Parathyroid adenoma (tissue), 2 donors: ENCODE measurements at regions not wholly inside any gene's neighbourhood (a gene's known extent, or its start where the extent isn't known, plus 50 kb on each side); places are given as distances from the start of the nearest gene placed in this dataset.

Source experiments
- H2AFZ ChIP-seq: fragments of 300-600 bp; sonication (generic); one replicate; pipeline ENCODE4 v1.7.0; 2017; ENCODE audit warnings: antibody characterized with exemption, mild to moderate bottlenecking
- H3K27ac ChIP-seq: fragments of 300-600 bp; sonication (generic); one replicate; pipeline ENCODE4 v1.7.0; 2017
- H3K27me3 ChIP-seq: fragments of 300-600 bp; sonication (generic); one replicate; pipeline ENCODE4 v1.7.0; 2017; ENCODE audit warnings: low read length; ENCODE audit not compliant: control insufficient read depth, insufficient read depth
- H3K36me3 ChIP-seq: fragments of 300-600 bp; sonication (generic); one replicate; pipeline ENCODE4 v1.7.0; 2017; ENCODE audit warnings: low read length; ENCODE audit not compliant: control insufficient read depth, insufficient read depth
- H3K4me1 ChIP-seq: fragments of 300-600 bp; sonication (generic); one replicate; pipeline ENCODE4 v1.7.0; 2017; ENCODE audit warnings: control low read depth
- H3K4me2 ChIP-seq: fragments of 300-600 bp; sonication (generic); one replicate; pipeline ENCODE4 v1.7.0; 2017; ENCODE audit warnings: low read length
- H3K4me3 ChIP-seq: fragments of 300-600 bp; sonication (generic); one replicate; pipeline ENCODE4 v1.7.0; 2017; ENCODE audit warnings: low read depth, low read length
- H3K79me2 ChIP-seq: fragments of 300-600 bp; sonication (generic); one replicate; pipeline ENCODE4 v1.7.0; 2017; ENCODE audit warnings: control low read depth
- H3K9ac ChIP-seq: fragments of 300-600 bp; sonication (generic); one replicate; pipeline ENCODE4 v1.7.0; 2017; ENCODE audit warnings: mild to moderate bottlenecking
- H3K9me3 ChIP-seq: fragments of 300-600 bp; sonication (generic); one replicate; pipeline ENCODE4 v1.7.0; 2017; ENCODE audit warnings: low read length; ENCODE audit not compliant: control insufficient read depth
- CTCF ChIP-seq: fragments of 300-600 bp; sonication (generic); IDR thresholded peaks from one replicate; pipeline ENCODE4 v1.7.0; 2017; ENCODE audit warnings: antibody characterized with exemption, mild to moderate bottlenecking
- donor health status: primary hyperparathyroidism.

DNA sequence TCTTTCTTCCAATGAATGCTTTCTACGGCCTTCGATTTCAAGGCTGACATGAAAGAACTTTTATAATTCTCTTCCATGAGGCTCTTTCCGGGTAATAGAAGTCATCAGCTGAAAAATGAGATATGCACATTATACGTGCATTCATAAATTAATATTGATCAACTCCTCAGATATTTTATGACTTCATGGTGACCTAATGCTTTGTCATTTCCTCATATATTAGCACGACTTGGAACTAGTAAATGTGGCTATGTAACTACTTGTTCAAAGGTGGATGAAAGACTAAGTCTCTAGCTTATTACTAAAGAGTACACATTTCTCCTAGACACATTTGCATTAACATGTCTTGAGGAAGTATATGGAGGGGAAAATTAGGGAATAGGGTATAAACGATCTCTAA is 168.8 kb downstream of the HDGFL1 start:
- no peak overlapping the region for H2AFZ ChIP-seq
- H3K27me3 ChIP-seq = no peaks in the 10 kb centered on the region
- H3K4me2 ChIP-seq = no peak overlapping the region
- no peak overlapping the region for H3K4me3 ChIP-seq
- H3K79me2 ChIP-seq = no peaks in the 10 kb centered on the region
- H3K27ac ChIP-seq = no peak overlapping the region
- no peak for TF ChIP-seq CTCF
- no peak overlapping the region for H3K9ac ChIP-seq
- H3K9me3 ChIP-seq = no peaks in the 10 kb centered on the region
- no peaks in the 10 kb centered on the region for H3K36me3 ChIP-seq
- H3K4me1 ChIP-seq = no peaks in the 10 kb centered on the region

DNA sequence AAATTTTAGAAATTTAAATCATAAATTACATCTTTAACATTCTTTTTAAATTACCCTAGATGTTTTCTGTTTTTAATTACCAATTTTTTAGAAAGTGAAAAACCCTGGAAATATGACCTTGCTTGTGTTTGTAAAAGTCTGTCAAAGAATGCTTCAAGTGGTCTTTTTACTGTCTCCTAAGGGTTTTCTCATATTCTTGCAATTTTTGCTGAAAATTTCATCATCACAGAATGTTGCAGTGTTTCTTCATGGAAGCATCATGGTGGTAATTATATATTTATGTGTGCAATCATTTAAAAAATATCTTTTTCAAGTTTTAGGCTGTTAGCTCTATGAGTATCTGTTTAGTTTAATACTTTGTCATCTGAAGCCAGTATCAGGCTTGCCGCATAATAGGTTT is 178.2 kb downstream of the HDGFL1 start:
- TF ChIP-seq CTCF = no peak
- no peak overlapping the region for H3K4me3 ChIP-seq
- no peak overlapping the region for H2AFZ ChIP-seq
- H3K27me3 ChIP-seq = no peaks in the 10 kb centered on the region
- no peaks in the 10 kb centered on the region for H3K9me3 ChIP-seq
- no peaks in the 10 kb centered on the region for H3K36me3 ChIP-seq
- no peak overlapping the region for H3K9ac ChIP-seq
- no peak overlapping the region for H3K27ac ChIP-seq
- H3K4me2 ChIP-seq = no peak overlapping the region
- no peaks in the 10 kb centered on the region for H3K79me2 ChIP-seq
- H3K4me1 ChIP-seq = no peaks in the 10 kb centered on the region

DNA sequence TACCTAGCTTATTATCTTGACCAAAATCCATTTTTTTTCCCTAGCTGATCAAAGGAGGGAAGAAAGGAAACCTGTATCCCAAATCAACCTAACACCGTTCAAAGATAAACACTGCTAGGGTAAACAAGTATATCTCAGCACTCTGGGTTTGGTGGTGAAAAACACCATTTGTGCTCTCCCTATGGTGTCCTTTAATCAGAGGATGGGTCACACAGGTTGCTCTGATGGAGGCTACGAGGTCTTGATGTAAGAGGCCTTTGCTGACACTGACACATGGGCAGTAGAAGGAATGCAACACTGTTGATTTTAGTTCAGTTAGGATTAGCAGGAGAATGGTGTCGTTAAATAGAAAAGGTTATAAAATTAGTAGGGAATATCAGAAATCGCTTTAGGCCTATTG is 179.3 kb downstream of the HDGFL1 start:
- Histone ChIP-seq H3K4me3 (no peak overlapping the region), H3K27ac (no peak overlapping the region), H3K36me3 (no peaks in the 10 kb centered on the region), H3K79me2 (no peaks in the 10 kb centered on the region), H3K27me3 (no peaks in the 10 kb centered on the region), H3K4me1 (no peaks in the 10 kb centered on the region), H2AFZ (no peak overlapping the region), H3K4me2 (no peak overlapping the region), H3K9me3 (no peaks in the 10 kb centered on the region), H3K9ac (no peak overlapping the region)
- no peak for TF ChIP-seq CTCF

DNA sequence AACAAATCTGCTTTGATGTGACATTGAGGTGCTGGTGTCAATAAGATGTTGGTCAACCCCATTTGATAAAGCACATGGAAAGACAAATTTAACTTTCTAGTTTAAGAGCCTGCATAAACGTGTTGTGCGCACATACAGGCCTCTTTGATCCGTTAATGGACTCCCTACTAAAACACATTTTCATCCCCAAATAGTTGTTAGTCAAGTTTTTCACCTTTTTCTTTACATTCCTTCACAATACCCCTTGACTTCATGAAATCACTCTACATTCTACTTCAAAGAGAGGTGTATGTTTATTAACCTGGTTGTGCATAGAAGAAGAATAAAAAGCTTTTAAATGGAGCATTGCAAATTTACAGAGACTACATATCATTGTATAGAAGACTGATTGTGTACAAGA is 180.3 kb downstream of the HDGFL1 start:
- Histone ChIP-seq H2AFZ (no peak overlapping the region), H3K4me1 (no peaks in the 10 kb centered on the region), H3K9me3 (no peaks in the 10 kb centered on the region), H3K4me2 (no peak overlapping the region), H3K27ac (no peak overlapping the region), H3K36me3 (no peaks in the 10 kb centered on the region), H3K9ac (no peak overlapping the region), H3K79me2 (no peaks in the 10 kb centered on the region), H3K4me3 (no peak overlapping the region), H3K27me3 (no peaks in the 10 kb centered on the region)
- no peak for TF ChIP-seq CTCF

DNA sequence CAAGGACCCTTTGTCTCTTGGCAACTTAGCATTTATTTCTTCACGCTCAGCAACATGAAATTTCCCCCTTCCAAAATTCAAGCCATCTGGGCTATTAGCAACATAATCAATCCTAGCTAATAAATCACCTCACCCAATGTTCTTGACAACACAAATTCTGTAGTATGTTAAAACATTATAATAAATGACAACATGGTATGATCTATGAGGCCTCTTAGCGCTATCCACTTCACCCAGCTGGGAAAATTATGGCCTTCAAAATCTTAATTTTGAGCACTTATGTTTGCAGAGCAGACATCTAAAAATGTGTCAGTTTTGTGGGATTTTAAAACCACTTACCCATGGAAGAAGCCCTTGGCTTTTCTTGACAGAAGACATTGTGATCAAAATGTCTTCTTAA is 181.9 kb downstream of the HDGFL1 start:
- Histone ChIP-seq H3K4me3 (no peak overlapping the region), H3K4me1 (no peaks in the 10 kb centered on the region), H3K79me2 (no peaks in the 10 kb centered on the region), H3K9ac (no peak overlapping the region), H3K27me3 (no peaks in the 10 kb centered on the region), H3K9me3 (no peaks in the 10 kb centered on the region), H3K4me2 (no peak overlapping the region), H3K27ac (no peak overlapping the region), H2AFZ (no peak overlapping the region), H3K36me3 (no peaks in the 10 kb centered on the region)
- no peak for TF ChIP-seq CTCF
